Activated T-helper 2 cell treated with anti-CD3 and anti-CD28 coated beads, Interferon-gamma antibody, Interleukin-2, Interleukin-4, amounts not matched to agents 10 μg/mL and 5 μg/mL and 100 μg/mL, durations not matched to agents 14 hours and 24 hours and 36 hours (primary cell): ENCODE measurements at regions not wholly inside any gene's neighbourhood (a gene's known extent, or its start where the extent isn't known, plus 50 kb on each side); places are given as distances from the start of the nearest gene placed in this dataset.

ENCODE experiments used
- DNase-seq: peaks from one replicate; pipeline ENCODE4 v3.0.0; 2021; ENCODE audit warnings: low spot score
- H3K27ac Mint-ChIP-seq: one replicate; pipeline ENCODE4 v1.8.0; 2021; ENCODE audit warnings: mixed read lengths
- H3K27me3 Mint-ChIP-seq: one replicate; pipeline ENCODE4 v1.8.0; 2021; ENCODE audit warnings: low read depth, mixed read lengths
- H3K36me3 Mint-ChIP-seq: one replicate; pipeline ENCODE4 v1.8.0; 2021; ENCODE audit warnings: low read depth, mixed read lengths
- H3K4me1 Mint-ChIP-seq: one replicate; pipeline ENCODE4 v1.8.0; 2021; ENCODE audit warnings: low read depth, mixed read lengths
- H3K4me3 Mint-ChIP-seq: one replicate; pipeline ENCODE4 v1.8.0; 2021; ENCODE audit warnings: low read depth, mild to moderate bottlenecking, moderate library complexity, mixed read lengths
- H3K9me3 Mint-ChIP-seq: one replicate; pipeline ENCODE4 v1.8.0; 2021; ENCODE audit warnings: mixed read lengths
- intact Hi-C: fragments of 100-400 bp; cut with micrococcal nuclease; formaldehyde crosslinking; loops from one replicate; pipeline ENCODE4 v1.15.1; 2023

- no peak overlapping the region for H3K4me3 Mint-ChIP-seq
- H3K9me3 Mint-ChIP-seq = peaks cover 3% of the 10 kb centered on the region
These were observed 338.0 kb downstream of the LMO4 start for GRCh38 chr1:87666681-87667080.

GRCh38 chr1:87669674-87670073, 341.0 kb downstream of the LMO4 start:
- Mint-ChIP-seq H3K36me3 (no peaks in the 10 kb centered on the region), H3K27me3 (no peaks in the 10 kb centered on the region), H3K9me3 (no peaks in the 10 kb centered on the region), H3K27ac (no peak overlapping the region), H3K4me1 (no peaks in the 10 kb centered on the region), H3K4me3 (no peak overlapping the region)
- DNase-seq = no peak
- intact Hi-C loops = no loop called here

More at GRCh38 chr1:87666681-87667080, 338.0 kb downstream of the LMO4 start:
- intact Hi-C loops = no loop called here
- H3K27me3 Mint-ChIP-seq = no peaks in the 10 kb centered on the region
- H3K4me1 Mint-ChIP-seq = no peaks in the 10 kb centered on the region
- H3K36me3 Mint-ChIP-seq = no peaks in the 10 kb centered on the region
- H3K27ac Mint-ChIP-seq = no peak overlapping the region
- no peak for DNase-seq

GRCh38 chr1:87673309-87673708, 344.6 kb downstream of the LMO4 start:
- H3K4me3 Mint-ChIP-seq = no peak overlapping the region
- H3K9me3 Mint-ChIP-seq = no peaks in the 10 kb centered on the region
- no peaks in the 10 kb centered on the region for H3K27me3 Mint-ChIP-seq
- H3K27ac Mint-ChIP-seq = no peak overlapping the region
- DNase-seq = no peak
- no peaks in the 10 kb centered on the region for H3K4me1 Mint-ChIP-seq
- intact Hi-C loops = no loop called here
- no peaks in the 10 kb centered on the region for H3K36me3 Mint-ChIP-seq

GRCh38 chr1:87673748-87674147, 345.1 kb downstream of the LMO4 start:
- Mint-ChIP-seq H3K9me3 (no peaks in the 10 kb centered on the region), H3K27me3 (no peaks in the 10 kb centered on the region), H3K27ac (no peak overlapping the region), H3K4me3 (no peak overlapping the region), H3K4me1 (no peaks in the 10 kb centered on the region), H3K36me3 (no peaks in the 10 kb centered on the region)
- intact Hi-C loops = no loop called here
- DNase-seq = no peak

- no peaks in the 10 kb centered on the region for H3K9me3 Mint-ChIP-seq
- H3K27me3 Mint-ChIP-seq = no peaks in the 10 kb centered on the region
- H3K27ac Mint-ChIP-seq = no peak overlapping the region
- H3K4me3 Mint-ChIP-seq = no peak overlapping the region
- no peak for DNase-seq
- no peaks in the 10 kb centered on the region for H3K36me3 Mint-ChIP-seq
- no peaks in the 10 kb centered on the region for H3K4me1 Mint-ChIP-seq
- intact Hi-C loops = no loop called here
These were observed 346.1 kb downstream of the LMO4 start for GRCh38 chr1:87674791-87675190.

GRCh38 chr1:87678266-87678665, 349.6 kb downstream of the LMO4 start:
- intact Hi-C loops = no loop called here
- no peaks in the 10 kb centered on the region for H3K36me3 Mint-ChIP-seq
- H3K27ac Mint-ChIP-seq = no peak overlapping the region
- H3K4me1 Mint-ChIP-seq = no peaks in the 10 kb centered on the region
- no peak overlapping the region for H3K4me3 Mint-ChIP-seq
- DNase-seq = no peak
- H3K9me3 Mint-ChIP-seq = no peaks in the 10 kb centered on the region
- no peaks in the 10 kb centered on the region for H3K27me3 Mint-ChIP-seq

- intact Hi-C loops = no loop called here
- Mint-ChIP-seq H3K36me3 (no peaks in the 10 kb centered on the region), H3K27me3 (no peaks in the 10 kb centered on the region), H3K27ac (no peak overlapping the region), H3K4me1 (peaks cover 4% of the 10 kb centered on the region), H3K4me3 (no peak overlapping the region), H3K9me3 (no peaks in the 10 kb centered on the region)
- no peak for DNase-seq
These were observed 353.9 kb downstream of the LMO4 start for GRCh38 chr1:87682565-87682964.

GRCh38 chr1:87683196-87683956, 354.7 kb downstream of the LMO4 start:
- no peaks in the 10 kb centered on the region for H3K9me3 Mint-ChIP-seq
- peaks cover 4% of the 10 kb centered on the region for H3K4me1 Mint-ChIP-seq
- no peak for DNase-seq
- H3K27ac Mint-ChIP-seq = no peak overlapping the region
- intact Hi-C loops = no loop called here
- no peak overlapping the region for H3K4me3 Mint-ChIP-seq
- H3K36me3 Mint-ChIP-seq = no peaks in the 10 kb centered on the region
- H3K27me3 Mint-ChIP-seq = no peaks in the 10 kb centered on the region

GRCh38 chr1:87684194-87684593, 355.5 kb downstream of the LMO4 start:
- Mint-ChIP-seq H3K27ac (no peak overlapping the region), H3K4me3 (peak overlapping the region; percentile 61), H3K4me1 (peaks cover 4% of the 10 kb centered on the region), H3K9me3 (no peaks in the 10 kb centered on the region), H3K27me3 (no peaks in the 10 kb centered on the region), H3K36me3 (no peaks in the 10 kb centered on the region)
- DNase-seq = no peak
- intact Hi-C loops = no loop called here

GRCh38 chr1:87684713-87685205, 356.1 kb downstream of the LMO4 start:
- intact Hi-C loops = no loop called here
- no peak for DNase-seq

GRCh38 chr1:87685311-87686135, 356.8 kb downstream of the LMO4 start:
- Mint-ChIP-seq H3K27ac (no peak overlapping the region), H3K9me3 (no peaks in the 10 kb centered on the region), H3K4me3 (no peak overlapping the region)

More at GRCh38 chr1:87684713-87685205, 356.1 kb downstream of the LMO4 start:
- Mint-ChIP-seq H3K36me3 (no peaks in the 10 kb centered on the region), H3K4me1 (peaks cover 4% of the 10 kb centered on the region), H3K27me3 (no peaks in the 10 kb centered on the region), H3K27ac (no peak overlapping the region), H3K4me3 (peak overlapping the region; percentile 61), H3K9me3 (no peaks in the 10 kb centered on the region)

GRCh38 chr1:87686136-87686495, 357.4 kb downstream of the LMO4 start:
- no peak overlapping the region for H3K4me3 Mint-ChIP-seq
- no peak for DNase-seq
- H3K9me3 Mint-ChIP-seq = no peaks in the 10 kb centered on the region
- intact Hi-C loops = no loop called here
- peaks cover 4% of the 10 kb centered on the region for H3K4me1 Mint-ChIP-seq
- H3K27me3 Mint-ChIP-seq = no peaks in the 10 kb centered on the region
- H3K27ac Mint-ChIP-seq = no peak overlapping the region
- H3K36me3 Mint-ChIP-seq = no peaks in the 10 kb centered on the region

More at GRCh38 chr1:87685311-87686135, 356.8 kb downstream of the LMO4 start:
- no peaks in the 10 kb centered on the region for H3K36me3 Mint-ChIP-seq
- H3K4me1 Mint-ChIP-seq = peaks cover 4% of the 10 kb centered on the region
- intact Hi-C loops = no loop called here
- no peak for DNase-seq
- H3K27me3 Mint-ChIP-seq = no peaks in the 10 kb centered on the region

- Mint-ChIP-seq H3K36me3 (no peaks in the 10 kb centered on the region), H3K9me3 (no peaks in the 10 kb centered on the region), H3K27ac (no peak overlapping the region), H3K27me3 (no peaks in the 10 kb centered on the region), H3K4me1 (peaks cover 4% of the 10 kb centered on the region), H3K4me3 (no peak overlapping the region)
- no peak for DNase-seq
- intact Hi-C loops = no loop called here
These were observed 358.0 kb downstream of the LMO4 start for GRCh38 chr1:87686671-87687070.
